ENCODE measurements at regions not wholly inside any gene's neighbourhood (a gene's known extent, or its start where the extent isn't known, plus 50 kb on each side); places are given as distances from the start of the nearest gene placed in this dataset.
A peak's percentile ranks its signal among the peaks of the same experiment; 100 is the strongest.
"Not testable (repeated sequence)": the region's sequence is repeated elsewhere in the genome, so short reads cannot be mapped to it uniquely, and the experiment has no call there.

DNA sequence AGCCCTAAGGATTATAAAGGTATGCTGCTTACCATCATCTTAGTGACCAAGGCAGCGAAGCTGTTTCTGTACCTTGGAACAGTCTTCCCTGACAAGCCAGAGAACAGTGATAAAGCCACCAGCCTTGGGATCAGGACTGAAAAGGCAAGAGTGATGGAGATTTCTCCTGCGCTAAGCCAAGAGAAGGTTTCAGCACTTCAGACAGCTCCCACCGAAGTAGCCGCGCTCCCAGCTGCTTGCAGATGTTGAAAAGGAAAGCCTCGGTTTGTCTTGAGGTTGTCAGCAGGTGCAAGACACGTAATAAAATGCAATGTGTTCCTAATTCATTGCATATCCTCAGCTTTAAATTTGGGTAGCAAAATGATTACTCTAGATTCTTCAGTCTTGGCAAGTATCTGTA is 171.0 kb downstream of the ATP6V0E2 start:
- H3F3A ChIP-seq (ENCODE audit: low read length, unreplicated experiment); H3K4me2 ChIP-seq (ENCODE audit: low read length); H3K36me3 ChIP-seq (ENCODE audit: low read depth, low read length); POLR2A ChIA-PET (ENCODE audit: unreplicated experiment); H3K27me3 ChIP-seq (ENCODE audit: low read length); H3K4me1 ChIP-seq (ENCODE audit: insufficient read depth, low read length); H3K27ac ChIP-seq (ENCODE audit: low read length); H2AFZ ChIP-seq (ENCODE audit: low read length); H3K9me3 ChIP-seq (ENCODE audit: low read length); BruUV-seq (replicated peaks); H3K79me2 ChIP-seq (ENCODE audit: low read length); CTCF ChIA-PET; H3K9ac ChIP-seq (ENCODE audit: low read length); H3K9me2 ChIP-seq (replicated peaks; ENCODE audit: low read length); H4K20me1 ChIP-seq (ENCODE audit: low read length); H3K4me3 ChIP-seq (ENCODE audit: low read length): not testable (repeated sequence)
- DNase-seq (peak; percentile 55), ATAC-seq (peak; percentile 49; the same call in 1 of the 2 replicates)
- intact Hi-C loops (cut with micrococcal nuclease) = loop anchor here (10.0 kb wide), 2 partner anchors 160 to 240 kb away; no protein-coding TSS in a partner anchor

DNA sequence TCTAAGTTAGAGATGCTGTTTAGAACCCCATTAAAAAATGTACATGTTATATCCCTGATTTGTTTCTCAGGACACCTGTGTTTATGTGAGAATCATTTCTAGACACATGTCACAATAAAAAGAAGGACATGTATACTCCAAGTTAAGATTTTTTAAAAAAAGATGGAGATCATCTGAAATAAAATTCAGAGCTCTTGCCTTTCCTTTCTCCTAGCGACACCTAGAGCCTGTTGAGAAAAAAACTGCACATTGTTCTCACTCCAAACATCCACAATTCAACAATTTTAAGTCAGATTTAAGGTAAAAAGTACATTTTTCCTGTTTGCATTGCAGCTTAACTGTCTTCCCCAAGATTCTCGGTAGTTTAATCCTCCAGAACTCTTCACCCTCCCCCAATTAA is 171.8 kb downstream of the ATP6V0E2 start:
- H3K36me3 ChIP-seq (ENCODE audit: low read depth, low read length); H3K9me2 ChIP-seq (replicated peaks; ENCODE audit: low read length); DNase-seq; H3K27me3 ChIP-seq (ENCODE audit: low read length); ATAC-seq; POLR2A ChIA-PET (ENCODE audit: unreplicated experiment); CTCF ChIA-PET; H3F3A ChIP-seq (ENCODE audit: low read length, unreplicated experiment); H3K9me3 ChIP-seq (ENCODE audit: low read length); H3K9ac ChIP-seq (ENCODE audit: low read length); H3K4me1 ChIP-seq (ENCODE audit: insufficient read depth, low read length); BruUV-seq (replicated peaks); H3K79me2 ChIP-seq (ENCODE audit: low read length); H2AFZ ChIP-seq (ENCODE audit: low read length); H3K4me3 ChIP-seq (ENCODE audit: low read length); H4K20me1 ChIP-seq (ENCODE audit: low read length); H3K4me2 ChIP-seq (ENCODE audit: low read length); H3K27ac ChIP-seq (ENCODE audit: low read length): not testable (repeated sequence)
- intact Hi-C loops (cut with micrococcal nuclease) = loop anchor here (10.0 kb wide), 2 partner anchors 161 to 241 kb away; no protein-coding TSS in a partner anchor

- H3K36me3 ChIP-seq (ENCODE audit: low read depth, low read length); CTCF ChIA-PET; H3K9ac ChIP-seq (ENCODE audit: low read length); DNase-seq; H3K4me3 ChIP-seq (ENCODE audit: low read length); H4K20me1 ChIP-seq (ENCODE audit: low read length); H3K79me2 ChIP-seq (ENCODE audit: low read length); H3K27me3 ChIP-seq (ENCODE audit: low read length); H3F3A ChIP-seq (ENCODE audit: low read length, unreplicated experiment); POLR2A ChIA-PET (ENCODE audit: unreplicated experiment); H3K4me2 ChIP-seq (ENCODE audit: low read length); H3K9me2 ChIP-seq (replicated peaks; ENCODE audit: low read length); H3K4me1 ChIP-seq (ENCODE audit: insufficient read depth, low read length); H3K9me3 ChIP-seq (ENCODE audit: low read length); H2AFZ ChIP-seq (ENCODE audit: low read length); H3K27ac ChIP-seq (ENCODE audit: low read length); BruUV-seq (replicated peaks): not testable (repeated sequence)
- intact Hi-C loops (cut with micrococcal nuclease) = loop anchor here (10.0 kb wide), 2 partner anchors 162 to 242 kb away; no protein-coding TSS in a partner anchor
- peak; percentile 18; the same call in 1 of the 2 replicates for ATAC-seq
These were observed 172.8 kb downstream of the ATP6V0E2 start for GRCh38 chr7:150046290-150047194.

- H3K27ac ChIP-seq (ENCODE audit: low read length); BruUV-seq (replicated peaks); H3K27me3 ChIP-seq (ENCODE audit: low read length); DNase-seq; POLR2A ChIA-PET (ENCODE audit: unreplicated experiment); H3K9ac ChIP-seq (ENCODE audit: low read length); CTCF ChIA-PET; H3K36me3 ChIP-seq (ENCODE audit: low read depth, low read length); H4K20me1 ChIP-seq (ENCODE audit: low read length); H3K4me3 ChIP-seq (ENCODE audit: low read length); H3K9me3 ChIP-seq (ENCODE audit: low read length); H3K79me2 ChIP-seq (ENCODE audit: low read length); H3K4me1 ChIP-seq (ENCODE audit: insufficient read depth, low read length); H3F3A ChIP-seq (ENCODE audit: low read length, unreplicated experiment); H2AFZ ChIP-seq (ENCODE audit: low read length); H3K4me2 ChIP-seq (ENCODE audit: low read length); H3K9me2 ChIP-seq (replicated peaks; ENCODE audit: low read length): not testable (repeated sequence)
- intact Hi-C loops (cut with micrococcal nuclease) = loop anchor here (10.0 kb wide), 2 partner anchors 163 to 243 kb away; no protein-coding TSS in a partner anchor
- ATAC-seq = peak; percentile 24; the same call in 1 of the 2 replicates
These were observed 173.6 kb downstream of the ATP6V0E2 start for GRCh38 chr7:150047329-150047728.

GRCh38 chr7:150047772-150048171 is 174.0 kb downstream of the ATP6V0E2 start:
- POLR2A ChIA-PET (ENCODE audit: unreplicated experiment); H3K4me3 ChIP-seq (ENCODE audit: low read length); H2AFZ ChIP-seq (ENCODE audit: low read length); H3K27ac ChIP-seq (ENCODE audit: low read length); H3F3A ChIP-seq (ENCODE audit: low read length, unreplicated experiment); H3K36me3 ChIP-seq (ENCODE audit: low read depth, low read length); DNase-seq; BruUV-seq (replicated peaks); H3K4me1 ChIP-seq (ENCODE audit: insufficient read depth, low read length); H3K9me2 ChIP-seq (replicated peaks; ENCODE audit: low read length); H3K9ac ChIP-seq (ENCODE audit: low read length); H3K4me2 ChIP-seq (ENCODE audit: low read length); H3K9me3 ChIP-seq (ENCODE audit: low read length); H3K27me3 ChIP-seq (ENCODE audit: low read length); ATAC-seq; CTCF ChIA-PET; H3K79me2 ChIP-seq (ENCODE audit: low read length); H4K20me1 ChIP-seq (ENCODE audit: low read length): not testable (repeated sequence)
- intact Hi-C loops (cut with micrococcal nuclease) = loop anchor here (10.0 kb wide), 2 partner anchors 163 to 243 kb away; no protein-coding TSS in a partner anchor

DNA sequence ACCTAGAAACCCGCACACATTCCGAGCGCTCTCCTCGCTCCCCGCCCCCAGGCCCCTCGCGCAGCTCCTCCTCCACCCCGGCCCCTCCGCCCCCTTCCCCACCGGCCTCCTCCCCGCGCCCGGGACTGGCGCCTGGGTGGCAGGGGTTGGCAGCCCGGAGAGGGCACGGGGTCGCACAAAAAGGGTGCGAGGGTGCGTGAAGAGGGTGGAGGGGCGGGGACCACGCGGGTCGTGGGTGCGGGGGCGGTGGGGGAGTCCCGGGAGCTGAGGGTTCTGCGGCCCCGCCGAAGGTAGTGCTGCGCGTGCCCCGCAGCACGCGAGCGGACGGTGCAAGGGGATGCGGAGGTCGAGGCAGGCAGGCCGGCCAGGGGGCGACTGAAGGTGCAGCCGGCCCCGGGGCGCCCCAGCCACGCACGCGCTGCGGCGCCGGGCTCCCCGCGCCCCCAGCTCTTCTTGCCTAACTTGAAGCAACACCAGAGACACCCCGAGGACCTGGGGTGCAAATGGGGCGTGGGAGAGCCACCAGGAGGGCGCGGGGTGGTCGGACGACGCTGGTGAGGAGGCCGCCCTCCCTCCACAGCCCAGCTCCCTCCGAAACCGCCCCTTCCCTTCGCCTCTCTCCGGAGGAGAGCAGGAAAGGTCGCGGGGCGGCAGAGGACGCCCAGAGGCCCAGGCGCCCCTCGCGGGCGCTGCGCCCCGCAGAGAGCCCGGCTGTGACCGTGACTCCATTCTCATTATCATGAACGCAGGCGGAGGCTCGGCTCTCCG is 174.7 kb downstream of the ATP6V0E2 start:
- H3K27me3 ChIP-seq (ENCODE audit: low read length); H4K20me1 ChIP-seq (ENCODE audit: low read length); H3K4me2 ChIP-seq (ENCODE audit: low read length); CTCF ChIA-PET; H3F3A ChIP-seq (ENCODE audit: low read length, unreplicated experiment); H3K4me3 ChIP-seq (ENCODE audit: low read length); BruUV-seq (replicated peaks); H3K4me1 ChIP-seq (ENCODE audit: insufficient read depth, low read length); H3K9me2 ChIP-seq (replicated peaks; ENCODE audit: low read length); H3K9me3 ChIP-seq (ENCODE audit: low read length); H3K27ac ChIP-seq (ENCODE audit: low read length); DNase-seq; H2AFZ ChIP-seq (ENCODE audit: low read length); ATAC-seq; H3K79me2 ChIP-seq (ENCODE audit: low read length); H3K9ac ChIP-seq (ENCODE audit: low read length); POLR2A ChIA-PET (ENCODE audit: unreplicated experiment); H3K36me3 ChIP-seq (ENCODE audit: low read depth, low read length): not testable (repeated sequence)
- intact Hi-C loops (cut with micrococcal nuclease) = loop anchor here (10.0 kb wide), 2 partner anchors 164 to 244 kb away; no protein-coding TSS in a partner anchor

Measured in PC-3 (cell line).